Astrocyte of the cerebellum (primary cell): ENCODE measurements at regions not wholly inside any gene's neighbourhood (a gene's known extent, or its start where the extent isn't known, plus 50 kb on each side); places are given as distances from the start of the nearest gene placed in this dataset.

Experiments
- DNase-seq: peaks from one replicate; pipeline ENCODE4 v3.0.0-alpha.2; 2011; ENCODE audit warnings: low read depth
- H3K4me3 ChIP-seq: 2 replicates; pipeline ENCODE4 v1.5.1; 2011; ENCODE audit warnings: mild to moderate bottlenecking, low read depth, low read length, moderate library complexity
- CTCF ChIP-seq: IDR thresholded peaks from 2 replicates; pipeline ENCODE4 v1.5.1; 2012; ENCODE audit warnings: low read length, low read depth, moderate library complexity, mild to moderate bottlenecking; ENCODE audit errors: missing control alignments
- in situ Hi-C: cut with HindIII; loops from 2 replicates; pipeline ENCODE4 v1.10.0; 2017; ENCODE audit warnings: low sequenced_read_pairs

DNA sequence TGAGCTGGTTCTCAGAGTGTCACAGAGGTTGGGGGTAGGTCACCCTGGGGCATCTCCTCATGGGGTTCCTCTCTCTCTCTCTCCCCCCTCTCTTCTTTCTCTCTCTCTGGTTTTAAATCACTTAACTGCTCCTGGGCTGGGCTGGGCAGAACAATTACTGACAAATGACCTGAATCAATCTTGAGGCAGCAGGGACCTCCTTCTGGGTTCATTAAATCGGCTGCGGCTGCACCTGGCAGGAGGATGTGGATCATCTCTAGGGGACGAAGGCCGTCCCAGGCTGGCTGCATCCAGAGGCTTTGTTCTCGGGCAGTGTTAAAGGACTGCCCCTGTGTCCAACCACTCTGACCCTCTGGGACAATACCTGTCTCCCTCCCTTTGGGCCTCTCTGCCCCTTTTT, 143.1 kb downstream of the TLE3 start:
- in situ Hi-C loops: loop anchor here (5.0 kb wide), 1 partner anchor 53 kb away; no protein-coding TSS in a partner anchor

DNA sequence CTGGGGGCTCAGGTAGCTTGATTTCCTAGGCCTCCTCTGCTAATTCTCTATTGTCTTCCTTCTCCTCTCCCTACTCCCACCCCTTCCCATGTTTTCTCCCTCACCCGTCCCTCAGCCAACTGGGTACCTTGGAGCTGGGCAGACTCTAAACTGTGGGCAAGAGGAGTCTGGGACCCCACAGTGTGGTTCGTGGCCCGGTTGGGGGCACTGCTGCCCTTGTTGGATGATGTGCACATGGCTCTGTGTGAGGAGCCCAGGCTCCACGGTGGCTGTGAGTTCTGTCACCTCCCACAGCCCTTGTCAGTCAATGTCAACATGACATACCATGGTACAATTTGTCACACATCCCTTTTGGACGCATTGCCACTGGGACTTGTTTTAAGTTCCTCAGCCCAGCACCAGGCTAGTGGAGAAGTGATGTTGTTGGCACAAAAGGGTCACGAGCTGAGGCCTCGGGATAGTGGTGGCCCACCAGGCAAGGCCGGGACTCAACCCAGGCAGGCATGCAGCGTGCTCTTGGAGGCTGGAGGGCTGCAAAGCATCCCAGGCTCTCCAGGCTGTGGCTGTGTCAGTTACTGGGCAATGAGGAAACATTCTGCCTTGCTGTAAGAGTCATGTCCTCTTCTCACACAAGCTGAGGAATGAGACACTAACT, 142.3 kb downstream of the TLE3 start:
- no peak for TF ChIP-seq CTCF
- no peak overlapping the region for H3K4me3 ChIP-seq
- no peak for DNase-seq
- in situ Hi-C loops: loop anchor here (5.0 kb wide), 1 partner anchor 52 kb away; no protein-coding TSS in a partner anchor

More for the DNA sequence above, 143.1 kb downstream of the TLE3 start:
- no peak for TF ChIP-seq CTCF
- no peak for DNase-seq
- no peak overlapping the region for H3K4me3 ChIP-seq

DNA sequence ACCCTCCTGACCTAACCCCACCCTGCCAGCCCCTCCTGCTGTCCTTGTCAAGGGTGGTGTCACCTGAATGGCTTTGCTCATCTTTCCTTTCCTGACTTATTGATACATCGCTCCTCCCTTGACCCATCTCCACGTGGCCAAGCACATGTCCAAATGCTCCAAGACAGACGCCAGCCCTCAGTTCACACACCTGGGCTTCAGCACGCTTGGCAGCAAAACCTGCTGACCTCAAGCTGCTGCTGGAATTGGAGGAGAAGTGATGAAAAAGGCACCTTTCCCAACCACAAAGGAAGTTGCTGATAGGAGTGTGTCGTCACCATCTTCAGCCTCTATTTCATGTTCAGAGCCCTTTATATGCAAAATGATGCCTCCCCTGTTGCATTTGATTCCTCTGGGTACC, 141.3 kb downstream of the TLE3 start:
- no peak for DNase-seq
- TF ChIP-seq CTCF: no peak
- H3K4me3 ChIP-seq: no peak overlapping the region
- in situ Hi-C loops: loop anchor here (5.0 kb wide), 1 partner anchor 51 kb away; no protein-coding TSS in a partner anchor

- in situ Hi-C loops: loop anchor here (5.0 kb wide), 1 partner anchor 50 kb away; no protein-coding TSS in a partner anchor
- no peak for TF ChIP-seq CTCF
- no peak for DNase-seq
- H3K4me3 ChIP-seq: no peak overlapping the region
Observed at GRCh38 chr15:69957175-69957574, 140.5 kb downstream of the TLE3 start.

GRCh38 chr15:69958496-69959084, 139.1 kb downstream of the TLE3 start:
- H3K4me3 ChIP-seq: no peak overlapping the region
- no peak for DNase-seq
- in situ Hi-C loops: loop anchor here (5.0 kb wide), 1 partner anchor 49 kb away; no protein-coding TSS in a partner anchor
- no peak for TF ChIP-seq CTCF

GRCh38 chr15:69962561-69962960, 135.2 kb downstream of the TLE3 start:
- TF ChIP-seq CTCF: no peak
- in situ Hi-C loops: no loop called here
- DNase-seq: no peak
- no peak overlapping the region for H3K4me3 ChIP-seq
